Thymus (tissue), 11 donors: ENCODE measurements at regions not wholly inside any gene's neighbourhood (a gene's known extent, or its start where the extent isn't known, plus 50 kb on each side); places are given as distances from the start of the nearest gene placed in this dataset.

Experiments used
- DNase-seq, 9 donors: peaks; one replicate each; pipeline ENCODE4 v3.0.0-alpha.2; 2013; ENCODE audit warnings: low spot score in 9 of 9, low read depth in 6 of 9, missing footprints in 1 of 9
- H3K27ac ChIP-seq, 2 donors: one replicate each; pipeline ENCODE4 v1.5.1; 2013; ENCODE audit warnings: control low read depth in 1 of 2, low read depth in 1 of 2, low read length in 1 of 2, mild to moderate bottlenecking in 1 of 2, moderate library complexity in 1 of 2
- H3K27me3 ChIP-seq, 2 donors: one replicate each; pipeline ENCODE4 v1.5.1; 2013; ENCODE audit warnings: low read length in 1 of 2; ENCODE audit not compliant: control insufficient read depth in 2 of 2, insufficient read depth in 1 of 2
- H3K36me3 ChIP-seq, 2 donors: one replicate each; pipeline ENCODE4 v1.5.1; 2013; ENCODE audit warnings: low read length in 1 of 2, mild to moderate bottlenecking in 1 of 2, moderate library complexity in 1 of 2; ENCODE audit not compliant: control insufficient read depth in 2 of 2, insufficient read depth in 2 of 2
- H3K4me1 ChIP-seq, 2 donors: one replicate each; pipeline ENCODE4 v1.5.1; 2013; ENCODE audit warnings: low read length in 2 of 2; ENCODE audit not compliant: control insufficient read depth in 2 of 2, insufficient read depth in 2 of 2
- H3K4me3 ChIP-seq, 2 donors: one replicate each; pipeline ENCODE4 v1.5.1; 2013; ENCODE audit warnings: low read length in 2 of 2, control low read depth in 1 of 2, mild to moderate bottlenecking in 1 of 2
- H3K9me3 ChIP-seq, 2 donors: one replicate each; pipeline ENCODE4 v1.5.1; 2013; ENCODE audit warnings: low read length in 1 of 2, mild to moderate bottlenecking in 1 of 2; ENCODE audit not compliant: control insufficient read depth in 2 of 2, insufficient read depth in 1 of 2
- WGBS: extraction: QIAGEN DNeasy Blood & Tissue Kit; methylation state at CpG from one replicate; pipeline ENCODE4 v1.1.7; 2013; 5-methylcytosine and 5-hydroxymethylcytosine counted together
- donor health status: healthy.

DNA sequence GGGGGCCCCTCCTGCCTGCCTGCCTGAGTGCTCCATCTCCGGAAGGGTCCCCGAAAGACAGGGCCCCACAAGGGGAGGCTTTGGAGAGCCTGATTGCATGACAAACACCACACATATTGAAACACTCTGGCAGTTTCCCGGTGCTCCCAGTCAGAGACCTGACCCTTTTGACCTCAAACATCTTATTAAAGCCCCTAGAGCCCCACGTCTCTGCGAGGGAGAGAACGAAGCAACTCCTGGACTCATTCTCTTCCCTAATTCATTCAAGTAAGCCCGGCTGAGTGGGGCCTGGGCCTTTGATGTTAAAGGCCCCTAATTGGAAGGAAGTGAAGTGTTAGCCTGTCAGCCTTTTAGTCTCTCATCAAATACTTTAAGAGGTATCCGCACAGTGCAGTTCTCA is 335.6 kb downstream of the CYRIA start:
- 95% methylated on average over 8 of the region's 8 CpGs for WGBS
- no peaks in the 10 kb centered on the region for H3K27me3 ChIP-seq
- H3K36me3 ChIP-seq: no peaks in the 10 kb centered on the region
- DNase-seq: no peak
- no peaks in the 10 kb centered on the region for H3K9me3 ChIP-seq
- H3K27ac ChIP-seq: no peak overlapping the region
- peaks cover 0 to 3% of the 10 kb centered on the region in 2 donors for H3K4me1 ChIP-seq
- H3K4me3 ChIP-seq: no peak overlapping the region

DNA sequence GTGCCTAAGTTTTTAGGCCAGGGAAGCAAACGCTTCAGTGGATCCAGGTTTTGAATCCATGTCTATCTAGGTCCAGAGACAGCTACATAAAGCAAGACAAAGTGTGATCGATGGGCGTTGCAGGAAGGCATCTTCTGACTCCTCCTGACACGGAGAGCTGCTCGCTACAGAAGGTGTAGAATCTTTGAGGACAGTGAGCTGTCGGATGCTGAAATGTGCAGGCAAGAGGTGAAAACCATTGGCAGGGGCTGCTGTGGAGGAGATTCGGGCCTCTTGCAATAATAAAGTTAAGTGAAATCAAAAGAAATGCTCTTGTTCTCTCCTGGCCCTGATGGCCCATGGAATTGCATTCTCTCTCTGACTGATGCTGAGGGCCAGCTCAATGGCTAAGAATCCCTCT is 336.2 kb downstream of the CYRIA start:
- H3K27ac ChIP-seq: no peak overlapping the region
- H3K36me3 ChIP-seq: no peaks in the 10 kb centered on the region
- H3K4me3 ChIP-seq: no peak overlapping the region
- no peaks in the 10 kb centered on the region for H3K9me3 ChIP-seq
- no peak for DNase-seq
- no peaks in the 10 kb centered on the region for H3K27me3 ChIP-seq
- H3K4me1 ChIP-seq: peaks cover 0 to 3% of the 10 kb centered on the region in 2 donors
- 94% methylated on average over 7 of the region's 7 CpGs for WGBS

DNA sequence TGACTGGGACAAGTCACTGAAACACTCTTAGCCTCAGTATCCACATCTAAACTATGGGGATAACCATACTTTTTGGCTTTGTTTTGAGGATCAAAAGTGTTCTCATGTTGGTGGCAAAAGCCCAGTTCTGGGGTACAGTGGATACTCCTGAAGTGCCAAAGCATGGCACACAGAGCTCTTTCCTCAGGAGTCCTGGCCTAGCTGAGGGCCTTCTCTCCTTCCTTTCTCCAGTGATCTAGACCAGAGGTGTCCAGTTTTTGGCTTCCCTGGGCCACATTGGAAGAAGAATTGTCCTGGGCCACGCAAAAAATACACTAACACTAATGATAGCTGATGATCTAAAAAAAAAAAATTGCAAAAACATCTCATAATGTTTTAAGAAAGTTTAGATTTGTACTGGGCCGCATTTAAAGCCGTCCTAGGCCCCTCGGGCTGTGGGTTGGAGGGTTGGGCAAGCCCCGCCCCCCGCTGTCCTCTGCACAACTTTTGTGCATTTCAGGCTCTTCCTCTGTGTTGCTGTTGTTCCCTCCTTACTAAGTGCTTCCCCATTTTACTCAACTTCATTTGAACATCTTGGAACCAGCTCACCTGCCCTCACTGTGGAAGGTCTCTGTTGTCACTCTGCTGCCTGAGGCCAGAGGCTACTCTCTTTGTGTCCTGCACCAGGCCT is 337.0 kb downstream of the CYRIA start:
- peaks cover 0 to 3% of the 10 kb centered on the region in 2 donors for H3K4me1 ChIP-seq
- H3K9me3 ChIP-seq: no peaks in the 10 kb centered on the region
- 98% methylated on average over 6 of the region's 6 CpGs for WGBS
- no peak for DNase-seq
- no peak overlapping the region for H3K27ac ChIP-seq
- H3K36me3 ChIP-seq: no peaks in the 10 kb centered on the region
- no peaks in the 10 kb centered on the region for H3K27me3 ChIP-seq
- H3K4me3 ChIP-seq: no peak overlapping the region

DNA sequence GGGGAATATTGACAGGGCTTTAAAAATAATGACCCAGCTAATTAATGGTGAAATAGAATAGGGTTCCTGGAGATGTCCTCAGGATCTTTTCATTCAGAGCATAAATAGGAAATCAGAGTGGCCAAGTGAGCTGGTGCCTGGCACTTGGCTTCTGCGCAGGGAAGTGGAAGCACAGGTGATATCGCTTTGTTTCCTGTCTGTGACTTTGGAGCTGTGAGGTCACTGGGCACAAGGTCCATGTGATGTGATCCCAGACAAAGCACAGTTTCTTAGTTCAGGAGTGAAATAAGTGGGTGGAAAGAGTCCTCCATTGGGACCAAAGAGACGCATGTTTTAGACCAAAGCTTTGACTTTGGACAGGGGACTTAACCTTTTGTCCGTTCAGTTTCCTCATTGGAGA is 338.3 kb downstream of the CYRIA start:
- no peak for DNase-seq

DNA sequence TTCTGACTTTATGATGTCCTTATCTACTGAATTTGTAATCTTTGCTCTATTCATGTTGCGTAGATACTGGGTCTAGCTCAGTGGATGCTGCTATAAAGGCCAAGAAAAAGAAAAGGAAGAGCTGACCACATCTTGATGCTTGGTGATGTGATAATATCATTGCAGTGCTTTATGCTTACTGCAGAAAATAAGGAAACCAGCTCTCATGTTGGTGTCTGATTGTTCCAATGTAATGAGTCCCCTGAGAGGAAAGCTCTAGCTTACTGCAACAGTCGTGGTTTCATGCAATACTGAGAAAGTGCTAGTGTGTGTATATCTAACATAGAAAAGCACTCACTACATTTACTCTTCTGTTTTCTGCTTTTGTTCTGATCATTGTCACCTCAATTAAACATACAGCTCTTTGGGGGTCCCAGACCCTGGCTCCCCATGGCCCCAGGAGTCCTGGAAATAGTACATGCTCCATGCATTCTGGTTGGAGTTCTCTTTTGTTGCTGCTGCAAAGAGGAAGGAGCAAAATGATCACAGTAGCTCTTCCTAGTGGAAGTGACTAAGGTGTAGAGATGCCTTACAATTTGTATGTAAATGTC is 338.8 kb downstream of the CYRIA start:
- Histone ChIP-seq H3K4me3 (no peak overlapping the region), H3K27me3 (no peaks in the 10 kb centered on the region), H3K4me1 (peaks cover 0 to 3% of the 10 kb centered on the region in 2 donors), H3K9me3 (no peaks in the 10 kb centered on the region), H3K36me3 (no peaks in the 10 kb centered on the region), H3K27ac (no peak overlapping the region)
- DNase-seq: no peak
- 76% methylated on average over 2 of the region's 2 CpGs for WGBS

More for the DNA sequence above, 338.3 kb downstream of the CYRIA start:
- Histone ChIP-seq H3K27ac (no peak overlapping the region), H3K36me3 (no peaks in the 10 kb centered on the region), H3K9me3 (no peaks in the 10 kb centered on the region), H3K27me3 (no peaks in the 10 kb centered on the region), H3K4me3 (no peak overlapping the region), H3K4me1 (peaks cover 0 to 3% of the 10 kb centered on the region in 2 donors)
- WGBS: 97% methylated on average over 4 of the region's 4 CpGs

DNA sequence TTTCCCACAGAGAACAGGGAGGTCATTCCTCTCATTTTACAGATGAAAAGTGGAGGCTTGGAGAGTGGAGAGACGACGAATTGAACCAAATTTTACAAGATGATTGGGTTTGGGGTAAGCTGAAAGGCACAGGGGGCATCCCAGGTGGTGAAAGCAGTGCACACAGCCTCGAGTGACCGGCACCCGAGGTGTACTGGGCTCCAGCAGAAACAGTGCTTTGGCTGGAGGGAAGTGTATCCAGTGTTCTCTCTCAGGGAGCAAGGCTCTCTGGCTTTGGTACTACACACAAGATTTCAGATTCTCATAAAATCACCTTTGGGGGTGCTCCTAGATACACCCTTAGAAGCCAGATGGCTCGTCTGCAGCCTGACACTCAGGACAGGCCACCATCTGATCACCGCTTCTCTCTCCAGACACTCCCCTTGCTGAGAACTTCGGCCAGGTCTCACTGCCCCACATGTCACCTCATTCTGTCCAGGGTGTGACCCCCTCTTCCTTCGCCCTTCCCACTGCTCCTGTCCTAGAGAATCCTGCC is 339.6 kb downstream of the CYRIA start:
- no peak for DNase-seq

DNA sequence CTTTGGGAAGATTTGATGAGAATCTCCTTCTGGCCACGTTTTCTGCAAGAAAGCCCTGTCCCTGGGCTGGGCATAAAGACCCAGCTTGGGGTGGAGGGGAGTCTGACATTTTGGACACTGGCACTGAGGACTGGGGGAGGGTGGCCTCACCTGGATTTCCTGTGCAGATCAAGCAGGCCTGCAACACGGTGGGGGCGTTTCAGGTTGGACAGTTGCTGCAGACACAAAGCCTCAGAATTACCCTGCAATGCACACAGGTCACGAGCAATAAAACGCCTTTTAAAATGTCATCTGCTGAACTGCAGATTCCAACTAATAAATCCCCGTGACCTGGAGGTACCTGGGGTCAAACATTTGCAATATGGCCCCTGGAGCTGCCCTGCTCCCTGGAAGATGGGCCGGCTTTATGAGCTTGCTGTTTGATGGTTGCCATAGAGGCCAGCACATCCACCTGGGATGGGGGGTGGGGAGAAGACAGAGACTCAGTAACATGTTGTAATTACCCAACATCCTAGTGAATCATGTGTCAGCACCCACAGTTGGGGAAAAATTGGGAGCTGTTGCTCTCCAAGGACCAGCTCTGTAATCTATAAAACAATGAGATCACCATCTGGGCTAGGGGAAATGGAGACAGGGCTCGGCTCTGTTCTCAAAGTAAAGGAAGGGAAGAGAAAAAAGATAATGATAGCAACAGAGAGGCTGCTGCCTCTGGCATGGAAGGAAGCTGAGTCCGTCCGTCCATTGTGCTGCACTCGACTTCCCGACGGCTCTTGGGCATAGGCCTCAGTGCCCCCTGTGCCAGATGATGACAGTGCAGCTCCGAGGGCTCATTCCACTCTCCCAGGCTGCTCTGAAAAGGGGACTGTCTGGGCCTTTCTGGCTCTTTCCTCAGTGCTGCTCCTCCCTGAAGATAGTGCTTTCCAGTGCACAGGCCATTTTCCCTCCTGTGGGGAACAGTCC is 340.3 kb downstream of the CYRIA start:
- Histone ChIP-seq H3K4me1 (peaks cover 0 to 3% of the 10 kb centered on the region in 2 donors), H3K4me3 (no peak overlapping the region), H3K27ac (no peak overlapping the region), H3K36me3 (no peaks in the 10 kb centered on the region), H3K27me3 (no peaks in the 10 kb centered on the region), H3K9me3 (no peaks in the 10 kb centered on the region)
- no peak for DNase-seq
- 89% methylated on average over 14 of the region's 14 CpGs for WGBS

More for the DNA sequence above, 339.6 kb downstream of the CYRIA start:
- 91% methylated on average over 9 of the region's 9 CpGs for WGBS
- H3K27ac ChIP-seq: no peak overlapping the region
- H3K27me3 ChIP-seq: no peaks in the 10 kb centered on the region
- H3K4me1 ChIP-seq: peaks cover 0 to 3% of the 10 kb centered on the region in 2 donors
- no peaks in the 10 kb centered on the region for H3K36me3 ChIP-seq
- H3K9me3 ChIP-seq: no peaks in the 10 kb centered on the region
- H3K4me3 ChIP-seq: no peak overlapping the region

DNA sequence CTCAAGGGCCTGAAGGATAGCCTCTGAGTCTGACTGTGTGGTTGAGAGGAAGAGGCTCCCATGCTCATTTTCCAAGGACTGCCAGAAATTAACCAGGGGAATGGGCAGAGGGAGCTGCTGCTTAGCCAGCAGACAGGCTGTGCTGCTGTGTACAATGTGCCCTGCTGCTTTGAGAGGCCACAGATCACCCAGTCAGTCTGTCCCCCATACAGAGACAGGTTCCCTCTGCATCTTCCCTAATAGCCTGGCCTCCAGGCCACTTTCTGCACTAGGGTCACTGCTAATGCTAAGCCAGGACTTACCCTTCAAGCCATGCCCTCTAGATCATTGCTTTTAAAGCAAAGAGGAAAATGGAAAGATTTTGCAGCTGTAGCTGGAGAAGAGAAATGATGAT is 341.1 kb downstream of the CYRIA start:
- H3K9me3 ChIP-seq: no peaks in the 10 kb centered on the region
- no peak overlapping the region for H3K27ac ChIP-seq
- no peak overlapping the region for H3K4me3 ChIP-seq
- DNase-seq: no peak
- no peaks in the 10 kb centered on the region for H3K4me1 ChIP-seq
- H3K27me3 ChIP-seq: no peaks in the 10 kb centered on the region
- H3K36me3 ChIP-seq: no peaks in the 10 kb centered on the region
